ENCODE measurements at regions not wholly inside any gene's neighbourhood (a gene's known extent, or its start where the extent isn't known, plus 50 kb on each side); places are given as distances from the start of the nearest gene placed in this dataset.

GRCh38 chr3:152516216-152516615 lies 247.5 kb downstream of the MBNL1 start:
- no peak for DNase-seq (ENCODE audit: low spot score)

GRCh38 chr3:152517502-152517901 lies 248.8 kb downstream of the MBNL1 start:
- DNase-seq (ENCODE audit: low spot score) = no peak

GRCh38 chr3:152518346-152518745 lies 249.6 kb downstream of the MBNL1 start:
- DNase-seq (ENCODE audit: low spot score) = no peak

- no peak for DNase-seq (ENCODE audit: low spot score)
Observed at GRCh38 chr3:152519376-152519775, 250.6 kb downstream of the MBNL1 start.

- DNase-seq (ENCODE audit: low spot score) = no peak
Observed at GRCh38 chr3:152522036-152522435, 253.3 kb downstream of the MBNL1 start.

GRCh38 chr3:152524198-152525140 lies 255.7 kb downstream of the MBNL1 start:
- peak; percentile 46 for DNase-seq (ENCODE audit: low spot score)

- no peak for DNase-seq (ENCODE audit: low spot score)
Observed at GRCh38 chr3:152531717-152532116, 263.0 kb downstream of the MBNL1 start.

GRCh38 chr3:152538518-152538917 lies 269.8 kb downstream of the MBNL1 start:
- no peak for DNase-seq (ENCODE audit: low spot score)

- no peak for DNase-seq (ENCODE audit: low spot score)
Observed at GRCh38 chr3:152539191-152539764, 270.5 kb downstream of the MBNL1 start.

- no peak for DNase-seq (ENCODE audit: low spot score)
Observed at GRCh38 chr3:152540120-152540519, 271.4 kb downstream of the MBNL1 start.

- no peak for DNase-seq (ENCODE audit: low spot score)
Observed at GRCh38 chr3:152547153-152547552, 278.4 kb downstream of the MBNL1 start.

GRCh38 chr3:152549263-152549662 lies 280.5 kb downstream of the MBNL1 start:
- no peak for DNase-seq (ENCODE audit: low spot score)

GRCh38 chr3:152550284-152550683 lies 281.6 kb downstream of the MBNL1 start:
- no peak for DNase-seq (ENCODE audit: low spot score)

GRCh38 chr3:152554980-152555379 lies 280.0 kb upstream of the P2RY1 start:
- DNase-seq (ENCODE audit: low spot score) = no peak

GRCh38 chr3:152555666-152556291 lies 279.2 kb upstream of the P2RY1 start:
- no peak for DNase-seq (ENCODE audit: low spot score)

- DNase-seq (ENCODE audit: low spot score) = no peak
Observed at GRCh38 chr3:152556731-152557254, 278.1 kb upstream of the P2RY1 start.

GRCh38 chr3:152557302-152557999 lies 277.5 kb upstream of the P2RY1 start:
- DNase-seq (ENCODE audit: low spot score) = no peak

GRCh38 chr3:152558386-152558785 lies 276.5 kb upstream of the P2RY1 start:
- no peak for DNase-seq (ENCODE audit: low spot score)

GRCh38 chr3:152559246-152559645 lies 275.7 kb upstream of the P2RY1 start:
- DNase-seq (ENCODE audit: low spot score) = no peak

- DNase-seq (ENCODE audit: low spot score) = no peak
Observed at GRCh38 chr3:152564459-152564858, 270.5 kb upstream of the P2RY1 start.

- DNase-seq (ENCODE audit: low spot score) = peak; percentile 6
Observed at GRCh38 chr3:152574461-152575079, 260.4 kb upstream of the P2RY1 start.

GRCh38 chr3:152578769-152579168 lies 256.2 kb upstream of the P2RY1 start:
- DNase-seq (ENCODE audit: low spot score) = no peak

Data from CD4-positive, alpha-beta T cell treated with Interleukin-6 at 100 ng/mL for 8 hours (primary cell).